Stimulated activated naive CD8-positive, alpha-beta T cell treated with anti-CD3 and anti-CD28 coated beads, Interleukin-15, amount 100 ng/mL, for 72 hours (primary cell): ENCODE measurements at regions not wholly inside any gene's neighbourhood (a gene's known extent, or its start where the extent isn't known, plus 50 kb on each side); places are given as distances from the start of the nearest gene placed in this dataset.

Source experiments
- ATAC-seq: fragments of 150-1000 bp; cut with Tn5 transposase; 2 replicates; pipeline ENCODE4 v1.10.0; 2021; ENCODE audit warnings: mild to moderate bottlenecking, moderate library complexity
- DNase-seq, 2 donors: peaks; one replicate each; pipeline ENCODE4 v3.0.0; 2021 to 2022
- H3K27ac Mint-ChIP-seq, 2 donors: one replicate each; pipeline ENCODE4 v1.8.0; 2022; ENCODE audit warnings: mild to moderate bottlenecking in 2 of 2, mixed read lengths in 2 of 2, moderate library complexity in 2 of 2
- H3K27me3 Mint-ChIP-seq: one replicate; pipeline ENCODE4 v1.8.0; 2022; ENCODE audit warnings: mixed read lengths
- H3K4me1 Mint-ChIP-seq: one replicate; pipeline ENCODE4 v1.8.0; 2022; ENCODE audit warnings: mild to moderate bottlenecking, mixed read lengths
- H3K4me3 Mint-ChIP-seq, 2 donors: one replicate each; pipeline ENCODE4 v1.8.0; 2022; ENCODE audit warnings: mild to moderate bottlenecking in 2 of 2, mixed read lengths in 2 of 2, moderate library complexity in 1 of 2
- H3K9me3 Mint-ChIP-seq, 2 donors: one replicate each; pipeline ENCODE4 v1.8.0; 2022; ENCODE audit warnings: mixed read lengths in 2 of 2

DNA sequence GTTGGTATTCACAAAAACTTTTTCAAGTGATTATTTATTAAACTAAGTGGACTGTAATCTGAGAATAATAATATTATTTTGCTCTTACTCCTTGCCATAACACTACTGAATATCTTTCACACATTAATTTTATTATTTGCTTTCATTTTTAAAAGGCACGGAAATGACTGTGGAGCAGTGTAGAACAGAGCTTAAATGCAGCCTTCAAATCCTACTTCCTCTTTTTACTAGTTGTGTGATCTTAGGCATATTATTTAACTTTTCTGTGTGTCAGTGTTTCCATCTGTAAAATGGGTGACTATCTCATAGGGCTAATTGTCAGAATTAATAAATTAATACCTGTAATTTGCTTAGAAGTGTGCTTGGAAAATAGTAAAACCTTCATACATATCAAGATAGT, 55.5 kb upstream of the SLC8A1 start:
- DNase-seq (no peak), ATAC-seq (no peak)
- Mint-ChIP-seq H3K4me1 (no peaks in the 10 kb centered on the region), H3K9me3 (peaks cover 0 to 7% of the 10 kb centered on the region in 2 donors), H3K4me3 (no peak overlapping the region), H3K27ac (no peak overlapping the region), H3K27me3 (no peaks in the 10 kb centered on the region)

DNA sequence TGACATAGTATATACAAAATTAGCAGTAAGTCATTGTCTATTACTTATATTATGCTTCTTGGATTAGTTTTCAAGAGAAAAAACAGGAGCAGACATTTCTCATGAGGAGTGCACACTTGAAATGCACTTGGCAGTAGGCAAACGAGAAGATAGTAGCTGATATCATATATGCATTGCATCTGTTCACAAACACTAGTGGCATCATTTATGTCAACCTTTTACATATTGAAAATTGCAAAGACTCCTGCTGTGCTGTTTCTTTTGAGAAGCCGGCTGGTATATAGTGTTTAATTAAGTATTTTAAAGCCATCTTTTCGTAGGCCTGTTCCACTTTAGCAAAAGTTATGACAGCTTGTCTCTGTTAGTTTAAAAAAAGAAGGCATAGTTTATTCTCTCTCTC, 58.4 kb upstream of the SLC8A1 start:
- Mint-ChIP-seq H3K27ac (no peak overlapping the region), H3K4me3 (no peak overlapping the region), H3K27me3 (no peaks in the 10 kb centered on the region), H3K9me3 (peaks cover 0 to 7% of the 10 kb centered on the region in 2 donors), H3K4me1 (no peaks in the 10 kb centered on the region)
- DNase-seq, result no peak
- ATAC-seq, result no peak

DNA sequence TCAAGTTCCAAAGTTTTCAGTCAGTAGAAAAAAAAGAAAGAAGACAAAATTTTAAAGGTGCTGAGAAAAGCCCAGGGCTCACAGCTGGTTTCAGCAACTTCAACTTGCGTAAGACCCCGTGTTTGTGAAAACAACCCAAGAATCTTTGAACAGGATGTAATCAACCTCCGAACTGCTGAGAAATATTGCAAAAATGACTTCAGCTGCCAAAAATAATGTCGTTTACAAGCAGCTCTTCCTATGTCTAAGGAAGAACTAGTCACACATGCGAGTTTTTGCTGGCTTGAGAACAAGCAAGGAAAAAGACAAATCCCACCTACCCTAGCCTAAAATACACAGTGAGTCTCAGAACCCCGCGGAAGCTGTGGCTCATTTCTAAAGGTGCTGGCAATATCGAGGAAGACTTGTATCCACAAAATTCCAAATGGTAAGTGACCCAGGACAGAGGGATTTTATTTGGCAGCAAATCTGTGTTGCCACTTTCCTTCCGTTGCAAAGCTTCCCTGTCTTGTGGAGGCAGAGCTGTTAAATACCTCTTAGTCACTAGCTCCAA, 59.8 kb upstream of the SLC8A1 start:
- Mint-ChIP-seq H3K4me3 (no peak overlapping the region), H3K27ac (no peak overlapping the region), H3K9me3 (peaks cover 0 to 7% of the 10 kb centered on the region in 2 donors), H3K27me3 (no peaks in the 10 kb centered on the region), H3K4me1 (no peaks in the 10 kb centered on the region)
- ATAC-seq (no peak), DNase-seq (no peak)

DNA sequence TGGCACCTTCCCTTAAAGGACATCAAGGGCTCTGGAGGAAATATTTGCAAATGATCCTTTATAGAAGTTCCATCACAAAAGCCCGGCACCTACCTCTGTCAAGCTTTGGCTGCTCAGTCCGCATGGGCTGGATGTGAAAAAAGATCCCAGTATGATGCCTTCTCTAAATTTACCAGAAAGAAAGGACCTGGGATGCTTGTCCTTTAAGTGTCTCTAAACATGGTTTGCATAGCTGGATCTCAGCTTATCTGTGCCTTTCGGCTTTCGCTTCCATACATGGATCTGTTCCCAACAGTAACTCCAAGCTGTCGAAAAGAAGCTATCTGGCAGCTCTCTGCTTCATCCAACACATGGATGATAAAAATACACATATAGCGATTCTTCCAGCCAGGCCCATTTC, 60.4 kb upstream of the SLC8A1 start:
- peaks cover 0 to 7% of the 10 kb centered on the region in 2 donors for H3K9me3 Mint-ChIP-seq
- H3K4me3 Mint-ChIP-seq, result no peak overlapping the region
- no peak for DNase-seq
- ATAC-seq, result no peak
- H3K27me3 Mint-ChIP-seq, result no peaks in the 10 kb centered on the region
- no peak overlapping the region for H3K27ac Mint-ChIP-seq
- no peaks in the 10 kb centered on the region for H3K4me1 Mint-ChIP-seq

DNA sequence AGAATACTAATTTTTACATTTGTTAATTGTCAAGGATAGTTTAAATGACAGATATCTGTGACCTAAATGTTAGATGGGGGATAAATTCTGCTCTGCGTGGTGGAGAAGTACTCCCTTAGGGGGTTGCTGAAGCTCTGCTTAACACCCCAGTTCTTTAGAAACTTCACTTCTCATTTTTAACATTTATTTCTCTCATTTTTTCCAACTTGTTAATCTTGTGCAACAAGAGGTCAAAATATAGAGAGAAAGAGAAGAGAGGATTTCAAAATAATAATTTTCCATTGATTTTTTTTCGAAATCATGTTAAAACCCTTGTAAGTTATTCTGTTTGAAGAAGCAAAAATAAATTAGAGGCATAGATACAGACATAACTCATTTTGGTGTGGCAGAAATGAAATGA, 61.3 kb upstream of the SLC8A1 start:
- Mint-ChIP-seq H3K27ac (no peak overlapping the region), H3K9me3 (peaks cover 0 to 7% of the 10 kb centered on the region in 2 donors), H3K4me3 (no peak overlapping the region), H3K4me1 (no peaks in the 10 kb centered on the region), H3K27me3 (no peaks in the 10 kb centered on the region)
- no peak for ATAC-seq
- no peak for DNase-seq

DNA sequence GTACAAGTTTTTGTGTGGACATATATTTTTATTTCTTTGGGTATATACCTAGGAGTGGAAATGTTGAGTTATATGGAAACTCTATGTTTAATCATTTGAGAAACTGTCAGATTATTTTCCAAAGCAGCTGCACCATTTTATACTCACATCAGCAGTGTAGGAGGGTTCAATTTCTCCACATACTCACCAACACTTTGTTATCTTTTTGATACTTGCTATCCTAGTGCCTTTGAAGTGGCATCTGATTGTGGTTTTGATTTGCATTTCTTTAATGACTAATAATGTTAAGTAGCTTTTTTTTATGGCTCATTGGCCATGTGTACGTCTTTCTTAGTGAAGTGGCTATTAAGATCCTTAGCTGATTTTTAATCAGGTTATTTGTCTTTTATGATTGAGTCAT, 64.7 kb upstream of the SLC8A1 start:
- Mint-ChIP-seq H3K27me3 (no peaks in the 10 kb centered on the region), H3K4me1 (no peaks in the 10 kb centered on the region), H3K27ac (no peak overlapping the region), H3K9me3 (no peaks in the 10 kb centered on the region), H3K4me3 (no peak overlapping the region)
- DNase-seq (no peak), ATAC-seq (no peak)

DNA sequence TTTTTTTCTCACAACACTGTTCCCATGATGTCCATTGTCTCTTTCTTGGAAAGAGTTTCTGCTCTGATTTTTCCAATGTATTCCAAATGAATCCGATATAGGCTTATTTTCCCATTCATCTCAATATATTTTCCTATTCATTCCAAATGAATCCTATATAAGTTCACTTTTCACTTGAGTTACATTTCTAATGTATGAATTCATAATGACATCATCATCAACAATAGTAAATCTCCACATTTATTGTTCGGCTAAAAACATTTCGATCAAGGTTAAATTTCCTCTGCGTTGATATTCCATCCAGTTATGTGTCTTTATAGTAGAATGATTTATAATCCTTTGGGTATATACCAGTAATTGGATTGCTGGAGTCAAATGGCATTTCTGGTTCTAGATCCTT, 76.7 kb upstream of the SLC8A1 start:
- no peaks in the 10 kb centered on the region for H3K27me3 Mint-ChIP-seq
- H3K27ac Mint-ChIP-seq, result no peak overlapping the region
- no peak for ATAC-seq
- peaks cover 0 to 5% of the 10 kb centered on the region in 2 donors for H3K9me3 Mint-ChIP-seq
- DNase-seq, result no peak
- H3K4me3 Mint-ChIP-seq, result no peak overlapping the region
- H3K4me1 Mint-ChIP-seq, result no peaks in the 10 kb centered on the region

DNA sequence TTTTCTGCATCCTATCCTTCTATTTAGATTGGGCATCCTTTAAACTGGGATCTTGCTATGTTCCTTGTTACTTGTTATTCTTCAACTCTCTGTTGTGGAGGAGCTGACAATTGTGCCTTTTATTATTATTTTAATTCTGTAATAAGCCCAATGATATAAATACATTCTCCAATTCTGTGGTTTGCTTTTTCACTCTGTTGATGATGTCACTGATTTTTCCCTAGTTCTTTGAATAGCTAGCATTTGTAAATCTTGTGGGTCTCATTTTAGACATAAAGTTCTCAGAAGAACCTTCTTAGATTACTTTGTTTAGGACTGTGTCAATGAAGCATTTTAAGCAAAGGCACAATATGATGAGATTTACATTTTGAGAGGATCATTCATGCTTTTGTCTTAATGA, 79.5 kb upstream of the SLC8A1 start:
- Mint-ChIP-seq H3K4me1 (no peaks in the 10 kb centered on the region), H3K9me3 (peaks cover 0 to 5% of the 10 kb centered on the region in 2 donors), H3K27ac (no peak overlapping the region), H3K4me3 (no peak overlapping the region), H3K27me3 (no peaks in the 10 kb centered on the region)
- no peak for DNase-seq
- ATAC-seq, result no peak

DNA sequence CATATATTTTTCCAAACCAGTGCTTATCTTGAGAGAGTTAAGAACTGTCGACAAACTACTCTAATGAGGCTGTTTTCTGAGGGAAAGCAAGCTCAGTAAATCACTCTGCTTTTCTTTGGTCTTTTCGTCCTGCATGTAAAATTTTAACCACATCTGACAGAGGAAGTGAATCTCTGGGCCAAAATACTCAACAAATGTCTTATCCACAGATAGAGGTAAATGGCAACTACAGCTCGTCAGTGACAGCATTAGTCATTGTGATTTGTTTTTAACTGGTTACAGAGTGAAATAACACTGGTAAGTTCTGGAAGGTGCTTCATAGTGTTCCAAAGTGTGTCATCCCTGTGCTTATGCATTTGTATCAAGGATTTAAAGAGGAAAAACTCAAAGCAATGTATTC, 82.6 kb upstream of the SLC8A1 start:
- Mint-ChIP-seq H3K27me3 (no peaks in the 10 kb centered on the region), H3K27ac (no peak overlapping the region), H3K9me3 (no peaks in the 10 kb centered on the region), H3K4me3 (no peak overlapping the region), H3K4me1 (no peaks in the 10 kb centered on the region)
- no peak for DNase-seq
- ATAC-seq, result no peak

DNA sequence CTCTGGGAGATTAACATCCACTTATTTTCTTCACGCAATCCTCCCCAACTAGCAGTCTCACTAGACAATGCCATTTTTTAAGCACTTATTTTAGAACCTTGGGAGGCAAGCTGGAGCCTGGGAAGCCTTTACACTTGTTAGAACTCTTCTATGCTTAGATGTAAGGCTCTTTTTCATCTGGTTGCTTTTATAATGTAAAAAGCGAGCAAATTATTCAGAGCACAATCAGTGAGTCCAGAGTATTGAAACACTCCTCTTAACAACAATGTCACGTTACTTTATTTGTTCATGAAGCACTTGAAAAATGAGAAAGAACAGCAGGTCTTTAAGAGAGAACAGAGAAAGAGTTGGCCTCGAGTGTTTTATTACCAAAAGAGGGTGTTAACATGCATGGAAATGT, 84.1 kb upstream of the SLC8A1 start:
- no peak for DNase-seq
- H3K27me3 Mint-ChIP-seq, result no peaks in the 10 kb centered on the region
- H3K9me3 Mint-ChIP-seq, result no peaks in the 10 kb centered on the region
- no peak overlapping the region for H3K4me3 Mint-ChIP-seq
- no peak overlapping the region for H3K27ac Mint-ChIP-seq
- no peaks in the 10 kb centered on the region for H3K4me1 Mint-ChIP-seq
- no peak for ATAC-seq

DNA sequence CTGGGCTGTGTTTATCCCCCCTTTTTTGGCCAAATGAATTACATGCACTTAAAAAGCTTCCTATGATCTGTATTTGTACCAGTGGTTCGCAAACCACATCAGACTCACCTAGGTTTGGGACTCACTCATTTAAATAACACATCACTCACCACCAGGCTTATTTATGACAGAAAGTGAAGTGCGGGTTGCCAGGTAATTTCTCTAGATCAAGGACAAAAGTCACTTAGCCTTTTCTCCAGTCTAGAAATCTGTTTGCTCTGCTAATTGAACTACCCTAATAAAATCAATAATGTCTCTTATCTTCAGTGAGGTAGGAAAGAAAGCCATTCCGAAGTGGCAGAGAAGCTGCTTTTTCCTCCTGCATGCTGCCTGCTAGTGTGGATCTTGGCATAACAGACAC, 88.1 kb upstream of the SLC8A1 start:
- DNase-seq (no peak), ATAC-seq (no peak)
- no peak overlapping the region for H3K4me3 Mint-ChIP-seq
- no peak overlapping the region for H3K27ac Mint-ChIP-seq
- no peaks in the 10 kb centered on the region for H3K4me1 Mint-ChIP-seq
- no peaks in the 10 kb centered on the region for H3K9me3 Mint-ChIP-seq
- H3K27me3 Mint-ChIP-seq, result no peaks in the 10 kb centered on the region

DNA sequence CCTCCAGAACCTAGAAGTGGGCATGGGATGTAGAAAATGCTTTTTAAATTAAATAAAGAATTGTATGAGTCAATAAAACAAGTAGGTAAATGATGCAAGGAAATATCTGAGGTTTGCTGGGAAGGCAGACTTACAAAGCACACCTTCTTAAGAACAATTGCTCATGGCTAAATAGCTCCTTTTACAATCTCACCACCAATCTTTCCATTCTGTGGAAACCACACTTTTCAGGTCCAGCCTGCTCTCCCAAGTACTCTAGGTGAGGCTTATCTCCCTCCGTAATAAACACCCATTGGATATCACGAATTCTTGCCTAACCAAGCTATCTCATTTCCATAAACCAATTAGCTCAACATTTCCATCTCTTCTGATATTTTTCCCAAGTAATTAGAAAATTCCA, 91.5 kb upstream of the SLC8A1 start:
- Mint-ChIP-seq H3K9me3 (no peaks in the 10 kb centered on the region), H3K27me3 (no peaks in the 10 kb centered on the region), H3K27ac (no peak overlapping the region), H3K4me3 (no peak overlapping the region), H3K4me1 (no peaks in the 10 kb centered on the region)
- DNase-seq, result no peak
- no peak for ATAC-seq

DNA sequence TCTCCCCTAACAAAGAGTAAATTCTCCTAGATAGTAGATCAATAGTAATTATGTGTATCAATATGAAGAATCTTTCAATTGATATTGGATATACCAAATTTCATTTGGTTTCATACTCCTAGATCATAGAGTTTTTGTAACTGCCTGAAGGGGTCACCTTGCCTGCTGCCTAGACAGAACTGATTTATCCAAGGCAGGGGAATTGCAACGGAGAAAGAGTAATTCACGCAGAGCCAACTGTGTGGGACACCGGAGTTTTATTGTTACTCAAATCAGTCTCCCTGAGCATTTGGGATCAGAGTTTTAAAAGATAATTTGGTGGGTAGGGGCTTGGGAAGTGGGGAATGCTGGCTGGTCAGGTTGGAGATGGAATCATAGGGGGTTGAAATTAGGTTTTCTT, 92.2 kb upstream of the SLC8A1 start:
- no peak for DNase-seq
- Mint-ChIP-seq H3K27ac (no peak overlapping the region), H3K9me3 (no peaks in the 10 kb centered on the region), H3K27me3 (no peaks in the 10 kb centered on the region), H3K4me1 (no peaks in the 10 kb centered on the region), H3K4me3 (no peak overlapping the region)
- no peak for ATAC-seq

DNA sequence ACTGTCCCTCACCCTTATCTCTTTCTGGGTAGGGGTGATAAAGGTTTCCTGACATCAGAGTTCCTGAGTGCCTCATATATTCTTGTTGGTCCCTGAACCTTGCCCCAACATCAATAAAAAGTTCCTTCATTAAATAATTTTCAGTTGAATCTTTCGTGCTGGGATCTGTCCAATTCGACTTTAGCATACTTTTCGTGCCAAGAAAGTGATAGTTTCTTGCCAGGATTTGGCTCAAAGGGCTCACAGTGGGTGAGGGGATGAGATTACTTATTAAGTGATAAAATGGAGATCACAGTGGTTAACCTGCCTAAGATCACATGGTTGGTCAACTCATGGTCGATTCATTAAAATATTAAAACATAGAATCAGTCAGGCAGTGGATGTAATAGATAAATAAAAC, 93.8 kb upstream of the SLC8A1 start:
- ATAC-seq (no peak), DNase-seq (no peak)
- Mint-ChIP-seq H3K4me1 (no peaks in the 10 kb centered on the region), H3K27me3 (no peaks in the 10 kb centered on the region), H3K9me3 (no peaks in the 10 kb centered on the region), H3K4me3 (no peak overlapping the region), H3K27ac (no peak overlapping the region)

DNA sequence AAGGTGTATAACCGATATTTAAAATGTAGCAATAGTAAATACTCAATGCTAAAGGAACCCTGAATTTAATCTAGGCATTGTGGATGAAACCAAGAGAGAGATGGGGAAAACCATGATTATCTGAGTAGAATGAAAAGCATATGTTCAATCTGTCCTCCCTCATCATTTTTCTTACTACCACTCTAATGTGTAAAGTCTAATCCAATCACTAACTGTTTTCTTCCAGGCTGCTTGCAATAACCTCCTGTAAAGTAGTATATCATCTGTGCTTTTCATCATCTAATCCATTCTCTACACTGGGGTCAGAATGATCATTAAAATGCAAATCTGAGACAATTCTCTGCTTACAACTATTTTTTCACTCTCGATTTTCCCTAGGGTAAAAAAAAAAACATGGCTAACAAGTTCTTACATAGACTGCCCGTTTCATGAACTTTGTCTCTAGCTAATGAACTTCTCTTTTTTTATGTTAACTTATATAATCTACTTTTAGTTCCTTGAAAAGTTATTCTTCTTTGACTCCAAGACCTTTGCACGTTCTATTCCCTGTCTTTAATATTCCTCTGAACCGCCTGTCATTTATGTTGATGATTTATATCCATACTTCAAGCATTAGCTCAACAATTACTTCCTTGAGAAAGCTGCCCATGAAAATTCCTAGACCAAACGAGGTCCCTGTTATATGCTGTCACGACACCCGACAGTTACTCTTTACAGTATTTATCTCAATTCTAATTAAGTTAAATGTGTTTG, 94.7 kb upstream of the SLC8A1 start:
- Mint-ChIP-seq H3K4me3 (no peak overlapping the region), H3K27me3 (no peaks in the 10 kb centered on the region), H3K27ac (no peak overlapping the region), H3K4me1 (no peaks in the 10 kb centered on the region), H3K9me3 (no peaks in the 10 kb centered on the region)
- DNase-seq (no peak), ATAC-seq (no peak)

DNA sequence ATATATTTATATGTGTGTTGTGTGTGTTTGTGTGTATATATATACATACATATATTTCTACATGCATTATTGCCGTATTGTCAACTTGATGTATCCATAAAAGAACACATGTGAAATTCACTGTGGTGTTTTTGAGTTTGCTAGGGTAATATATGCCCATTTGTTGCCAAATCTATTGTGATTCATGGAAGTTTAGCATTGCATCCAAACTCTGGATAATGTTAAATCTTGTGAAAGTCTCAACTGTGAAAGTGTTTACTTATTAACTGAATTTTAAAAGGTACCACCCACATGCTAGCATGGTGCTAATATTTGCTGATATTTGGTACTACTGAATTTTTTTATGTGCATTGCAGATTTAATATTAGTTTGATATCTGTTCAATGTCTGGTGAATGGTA, 96.6 kb upstream of the SLC8A1 start:
- H3K27me3 Mint-ChIP-seq, result no peaks in the 10 kb centered on the region
- no peak for ATAC-seq
- no peaks in the 10 kb centered on the region for H3K9me3 Mint-ChIP-seq
- H3K4me3 Mint-ChIP-seq, result no peak overlapping the region
- no peak for DNase-seq
- no peaks in the 10 kb centered on the region for H3K4me1 Mint-ChIP-seq
- H3K27ac Mint-ChIP-seq, result no peak overlapping the region

DNA sequence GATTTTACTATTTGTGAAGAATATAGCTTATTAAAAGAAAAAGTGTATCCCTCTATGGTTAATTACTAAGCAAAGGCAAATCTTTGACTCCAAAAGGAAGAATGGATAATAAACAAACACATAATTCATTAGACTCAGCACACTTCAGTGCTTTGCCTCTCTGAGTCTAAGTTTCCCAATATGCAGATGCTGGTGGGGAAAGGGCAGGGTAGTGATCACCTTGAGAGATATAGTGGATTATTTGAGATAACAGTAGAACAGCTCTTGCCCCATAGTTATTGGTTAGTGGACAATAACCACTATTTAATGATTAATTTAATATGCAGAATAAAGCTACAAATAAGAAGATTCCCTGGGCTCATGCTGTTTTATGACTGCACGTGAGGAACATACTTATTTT, 98.2 kb upstream of the SLC8A1 start:
- Mint-ChIP-seq H3K27ac (no peak overlapping the region), H3K27me3 (no peaks in the 10 kb centered on the region), H3K4me3 (no peak overlapping the region), H3K9me3 (no peaks in the 10 kb centered on the region), H3K4me1 (no peaks in the 10 kb centered on the region)
- ATAC-seq (no peak), DNase-seq (no peak)
